GM12878 (cell line): ENCODE measurements at regions not wholly inside any gene's neighbourhood (a gene's known extent, or its start where the extent isn't known, plus 50 kb on each side); places are given as distances from the start of the nearest gene placed in this dataset.

Experiments
- ATAC-seq: fragments of 200-7000 bp; cut with Tn5 transposase; 3 replicates; pipeline ENCODE4 v1.9.1; 2020; ENCODE audit warnings: mild to moderate bottlenecking, moderate library complexity
- BruUV-seq: library from RNA; stranded (reverse); fragments of 400-500 nt; replicated peaks from 2 replicates; lab custom pipeline; 2021; lab: Mats Ljungman, UMichigan
- CTCF ChIA-PET: fragments of 300-600 bp; sonication (Branson Sonifier 250); formaldehyde crosslinking; extraction: SDS; loops from one replicate; lab custom pipeline; 2021; ENCODE audit warnings: inconsistent platforms; lab: Yijun Ruan, JAX
- POLR2A ChIA-PET: fragments of 350-600 bp; formaldehyde crosslinking; extraction: SDS; loops from one replicate; lab custom pipeline; 2021; ENCODE audit warnings: inconsistent platforms; lab: Charles Lee
- RAD21 ChIA-PET: fragments of 300-600 bp; sonication (Branson Sonifier 250); formaldehyde crosslinking; loops from one replicate; lab custom pipeline; 2023; ENCODE audit warnings: antibody characterized with exemption; ENCODE audit not compliant: unreplicated experiment; lab: Charles Lee
- SMC1A ChIA-PET: fragments of 300-600 bp; sonication (Branson Sonifier 250); formaldehyde crosslinking; loops from one replicate; lab custom pipeline; 2023; ENCODE audit not compliant: unreplicated experiment, uncharacterized antibody; lab: Charles Lee
- DNase-seq: peaks from one replicate; pipeline ENCODE4 v3.0.0-alpha.2; 2011; ENCODE audit warnings: low read depth, low spot score
- FAIRE-seq: peaks from 3 replicates; lab custom pipeline; 2011; peaks lifted over from hg19 to GRCh38; lab: Jason Lieb, UNC
- H2AFZ ChIP-seq: 2 replicates; pipeline ENCODE4 v1.6.0; 2011; ENCODE audit warnings: low read depth, low read length, control low read depth; ENCODE audit not compliant: control insufficient read depth
- H3K27ac ChIP-seq: 2 replicates; pipeline ENCODE4 v1.5.1; 2011; ENCODE audit warnings: control low read depth; ENCODE audit not compliant: control insufficient read depth, insufficient read depth
- H3K27me3 ChIP-seq, 2 experiments: replicated peaks in 1 of 2; 2 replicates each; pipeline versions ENCODE4 v1.6.0 to v1.6.1; 2011; ENCODE audit warnings: low read length in 1 of 2; ENCODE audit not compliant: control insufficient read depth in 2 of 2, insufficient read depth in 2 of 2
- H3K36me3 ChIP-seq, 2 experiments: 2 replicates each; pipeline ENCODE4 v1.5.1; 2011; ENCODE audit warnings: low read length in 1 of 2; ENCODE audit not compliant: control insufficient read depth in 2 of 2, insufficient read depth in 2 of 2
- H3K4me1 ChIP-seq: 2 replicates; pipeline ENCODE4 v1.6.1; 2011; ENCODE audit warnings: mild to moderate bottlenecking, low read length, moderate library complexity, mixed read lengths; ENCODE audit not compliant: control insufficient read depth, insufficient read depth
- H3K4me2 ChIP-seq: 2 replicates; pipeline ENCODE4 v1.6.0; 2011; ENCODE audit warnings: control low read depth; ENCODE audit not compliant: control insufficient read depth, insufficient read depth
- H3K4me3 ChIP-seq: fragments of 200-600 bp; sonication (generic); 2 replicates; pipeline ENCODE4 v1.5.1; 2016
- H3K79me2 ChIP-seq: 2 replicates; pipeline ENCODE4 v1.6.0; 2011; ENCODE audit warnings: low read length; ENCODE audit not compliant: control insufficient read depth, insufficient read depth
- H3K9ac ChIP-seq: 2 replicates; pipeline ENCODE4 v1.8.0; 2011; ENCODE audit warnings: low read length, control low read depth, mixed read lengths; ENCODE audit not compliant: control insufficient read depth, insufficient read depth
- H3K9me3 ChIP-seq: replicated peaks from 3 replicates; pipeline ENCODE4 v1.5.1; 2011; ENCODE audit warnings: mild to moderate bottlenecking, low read length; ENCODE audit not compliant: control insufficient read depth, insufficient read depth
- H4K20me1 ChIP-seq: 2 replicates; pipeline ENCODE4 v1.6.0; 2011; ENCODE audit not compliant: control insufficient read depth, insufficient read depth
- BHLHE40 ChIP-seq, 2 experiments: fragments of 450-650 bp in 1 of 2; IDR thresholded peaks; 2 replicates each; pipeline ENCODE4 v1.6.1; 2011 to 2017; ENCODE audit warnings: low read depth in 2 of 2, borderline replicate concordance in 1 of 2, improper control_type of control experiment in 1 of 2, low read length in 1 of 2, mild to moderate bottlenecking in 1 of 2
- ETV6 ChIP-seq, 2 experiments: fragments of 450-650 bp in 1 of 2; IDR thresholded peaks in 1 of 2; conservative IDR thresholded peaks in 1 of 2; 2 replicates each; pipeline ENCODE4 v1.6.1; 2014; ENCODE audit warnings: antibody characterized with exemption in 1 of 2, borderline replicate concordance in 1 of 2, low read depth in 1 of 2, mild to moderate bottlenecking in 1 of 2, moderate library complexity in 1 of 2
- FOS ChIP-seq: IDR thresholded peaks from 3 replicates; pipeline ENCODE4 v1.6.1; 2011; ENCODE audit warnings: borderline replicate concordance; ENCODE audit not compliant: insufficient read length; ENCODE audit errors: extremely low read depth
- HDAC6 ChIP-seq: fragments of 200-600 bp; sonication (generic); IDR thresholded peaks from one replicate; pipeline ENCODE4 v1.8.0; 2017; ENCODE audit warnings: antibody characterized with exemption; ENCODE audit not compliant: unreplicated experiment
- POLR2AphosphoS2 ChIP-seq: IDR thresholded peaks from 2 replicates; pipeline ENCODE4 v1.6.1; 2011; ENCODE audit warnings: low read depth, mild to moderate bottlenecking, low read length, improper control_type of control experiment, moderate library complexity
- WGBS: methylation state at CpG from one replicate; pipeline ENCODE4 v1.1.6; 2016; ENCODE audit warnings: low lambda C conversion rate; ENCODE audit not compliant: insufficient replicate concordance, insufficient coverage; ENCODE audit errors: missing lambda C conversion rate; 5-methylcytosine and 5-hydroxymethylcytosine counted together
- in situ Hi-C: fragments of 300-500 bp; cut with MboI; formaldehyde crosslinking; loops from 9 replicates; pipeline ENCODE4 v1.14.3; 2018; ENCODE audit warnings: mixed read lengths
- intact Hi-C: fragments of 100-400 bp; cut with micrococcal nuclease; formaldehyde crosslinking; loops from one replicate; pipeline ENCODE4 v1.14.2; 2022; ENCODE audit not compliant: unreplicated experiment

DNA sequence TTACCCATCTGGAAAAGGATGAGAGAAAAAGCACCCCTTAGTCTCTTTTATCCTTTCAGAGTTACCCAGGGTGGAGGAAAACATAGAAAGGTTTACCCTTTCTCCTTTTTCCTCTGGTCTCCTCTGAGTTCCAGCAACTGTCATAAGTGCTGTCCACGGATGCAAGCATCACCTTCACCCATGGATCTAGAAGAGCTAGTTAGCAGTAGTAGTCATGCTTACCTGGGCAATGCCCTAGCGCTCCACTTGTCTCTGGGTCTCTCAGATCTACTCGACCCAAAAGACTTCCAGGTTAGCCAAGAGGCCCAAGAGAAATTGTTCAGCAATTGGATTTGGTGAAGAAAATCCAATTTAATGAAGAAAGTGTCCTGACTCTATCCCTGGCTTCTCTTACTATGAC, 656.2 kb upstream of the PTPRD start:
- BruUV-seq: no TSS peak
- ATAC-seq (no peak), FAIRE-seq (no peak), DNase-seq (no peak)
- H3K36me3 ChIP-seq: no peaks in the 10 kb centered on the region
- ChIA-PET CTCF (no interaction called here), POLR2A (no interaction called here), RAD21 (no interaction called here), SMC1A (no interaction called here)
- no peak overlapping the region for H3K27ac ChIP-seq
- no peaks in the 10 kb centered on the region for H3K27me3 ChIP-seq
- no peak overlapping the region for H3K4me2 ChIP-seq
- H4K20me1 ChIP-seq: no peaks in the 10 kb centered on the region
- no peak overlapping the region for H3K4me3 ChIP-seq
- no peak for TF ChIP-seq ETV6 (conservative IDR thresholded peaks at IDR 0.05 in 1 of 2, IDR thresholded peaks at IDR 0.05 in 1 of 2; ENCODE audit: borderline replicate concordance in 1 of 2, low read depth in 1 of 2)
- intact Hi-C loops: no loop called here
- H3K9ac ChIP-seq: no peak overlapping the region
- no peaks in the 10 kb centered on the region for H3K79me2 ChIP-seq
- 18% methylated on average over 3 of the region's 3 CpGs for WGBS
- in situ Hi-C loops: no loop called here
- H3K4me1 ChIP-seq: no peaks in the 10 kb centered on the region
- H2AFZ ChIP-seq: no peak overlapping the region
- no peaks in the 10 kb centered on the region; the same call in 2 of the 3 replicates for H3K9me3 ChIP-seq

- H3K4me3 ChIP-seq: no peak overlapping the region
- no peak for ATAC-seq
- CTCF ChIA-PET: no interaction called here
- SMC1A ChIA-PET: no interaction called here
- in situ Hi-C loops: no loop called here
- no peak overlapping the region for H3K27ac ChIP-seq
- no peaks in the 10 kb centered on the region for H4K20me1 ChIP-seq
- no peak for FAIRE-seq
- H3K36me3 ChIP-seq: no peaks in the 10 kb centered on the region
- 33% methylated on average over 11 of the region's 11 CpGs for WGBS
- TF ChIP-seq HDAC6 (no peak), POLR2AphosphoS2 (no peak), BHLHE40 (IDR thresholded peaks at IDR 0.05; ENCODE audit: borderline replicate concordance in 1 of 2, low read depth in 2 of 2, low read length in 1 of 2) (no peak), FOS (no peak)
- BruUV-seq: no TSS peak
- intact Hi-C loops: no loop called here
- H2AFZ ChIP-seq: no peak overlapping the region
- no peaks in the 10 kb centered on the region for H3K4me1 ChIP-seq
- no peak overlapping the region for H3K4me2 ChIP-seq
- RAD21 ChIA-PET: no interaction called here
- POLR2A ChIA-PET: no interaction called here
- no peaks in the 10 kb centered on the region for H3K27me3 ChIP-seq
- H3K9ac ChIP-seq: no peak overlapping the region
- no peaks in the 10 kb centered on the region for H3K9me3 ChIP-seq
- DNase-seq: no peak
- H3K79me2 ChIP-seq: no peaks in the 10 kb centered on the region
Observed at GRCh38 chr9:11275158-11275695, 662.4 kb upstream of the PTPRD start.
